GM13976 (cell line): ENCODE measurements at regions not wholly inside any gene's neighbourhood (a gene's known extent, or its start where the extent isn't known, plus 50 kb on each side); places are given as distances from the start of the nearest gene placed in this dataset.
"Not testable (repeated sequence)": the region's sequence is repeated elsewhere in the genome, so short reads cannot be mapped to it uniquely, and the experiment has no call there.

Experiments
- DNase-seq: peaks from one replicate; pipeline ENCODE4 v3.0.0; 2012; ENCODE audit warnings: low spot score
- CTCF ChIP-seq: IDR thresholded peaks from 2 replicates; pipeline ENCODE4 v1.5.1; 2012; ENCODE audit warnings: borderline replicate concordance, mild to moderate bottlenecking; ENCODE audit not compliant: insufficient read depth; ENCODE audit errors: extremely low read depth, missing control alignments, control extremely low read depth
- in situ Hi-C: fragments of 300-500 bp; cut with MboI; formaldehyde crosslinking; loops from one replicate; pipeline ENCODE4 v1.12.0; 2022; ENCODE audit warnings: low sequenced_read_pairs, mixed read lengths, inconsistent platforms; ENCODE audit not compliant: unreplicated experiment

DNA sequence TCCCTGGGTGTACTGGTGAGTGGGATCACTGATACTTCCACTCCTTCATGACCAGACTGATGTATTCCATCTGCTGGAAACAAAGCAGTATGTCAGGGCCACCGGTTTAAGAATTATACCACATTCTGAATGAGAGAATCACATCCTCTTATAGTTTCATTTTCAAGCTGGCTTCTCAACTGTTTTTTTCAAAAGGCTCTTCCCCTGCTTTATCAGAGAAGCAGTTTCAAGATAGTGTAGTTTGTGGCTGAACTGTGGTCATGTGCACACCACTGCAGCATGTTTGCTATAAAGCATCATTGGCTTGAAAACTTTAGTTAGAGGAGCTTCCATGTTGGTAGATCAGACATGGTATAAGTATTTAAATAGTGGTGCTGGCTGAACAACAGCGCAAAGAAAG, 450.5 kb upstream of the CDH10 start:
- DNase-seq = no peak
- in situ Hi-C loops = no loop called here
- TF ChIP-seq CTCF = no peak

- in situ Hi-C loops = no loop called here
- no peak for DNase-seq
- no peak for TF ChIP-seq CTCF
Measured at GRCh38 chr5:25094219-25094618, 449.4 kb upstream of the CDH10 start.

GRCh38 chr5:25091921-25092320, 447.1 kb upstream of the CDH10 start:
- in situ Hi-C loops = no loop called here
- DNase-seq = no peak
- no peak for TF ChIP-seq CTCF

DNA sequence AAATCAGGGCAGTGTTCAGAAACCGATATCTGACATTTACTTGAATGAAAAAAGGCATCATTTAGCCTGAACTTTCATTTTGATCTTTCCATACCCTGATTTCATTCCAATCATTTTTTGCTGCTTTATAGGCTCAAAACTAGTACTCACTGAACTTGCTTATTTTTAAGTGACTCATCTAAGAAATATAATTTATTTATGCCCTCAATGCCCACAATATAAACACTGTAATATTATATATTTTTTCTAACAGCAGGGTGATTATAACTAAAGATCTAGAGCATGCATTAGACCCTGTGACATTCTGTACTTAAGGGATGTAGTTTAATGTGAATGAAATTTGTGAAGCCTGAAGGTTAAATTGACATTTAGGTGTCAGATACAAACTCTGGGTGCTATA, 446.1 kb upstream of the CDH10 start:
- no peak for DNase-seq
- TF ChIP-seq CTCF = no peak
- in situ Hi-C loops = no loop called here

DNA sequence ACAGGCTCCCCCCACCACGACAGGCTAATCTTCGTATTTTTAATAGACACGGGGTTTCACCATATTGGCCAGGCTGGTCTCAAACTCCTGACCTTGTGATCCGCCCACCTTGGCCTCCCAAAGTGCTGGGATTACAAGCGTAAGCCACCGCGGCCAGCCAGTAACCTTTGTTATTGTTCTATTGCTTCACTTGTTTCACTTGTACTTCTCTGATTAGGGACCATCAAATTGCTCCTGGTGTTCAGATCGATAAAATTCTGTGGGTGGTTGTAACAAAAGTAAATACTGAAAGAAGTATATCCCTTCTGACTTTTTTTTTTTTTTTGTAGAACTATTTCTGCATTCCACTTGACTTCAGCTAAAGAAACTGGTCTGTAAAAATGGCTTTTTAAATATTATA, 445.5 kb upstream of the CDH10 start:
- TF ChIP-seq CTCF = no peak
- in situ Hi-C loops = no loop called here
- DNase-seq = no peak

DNA sequence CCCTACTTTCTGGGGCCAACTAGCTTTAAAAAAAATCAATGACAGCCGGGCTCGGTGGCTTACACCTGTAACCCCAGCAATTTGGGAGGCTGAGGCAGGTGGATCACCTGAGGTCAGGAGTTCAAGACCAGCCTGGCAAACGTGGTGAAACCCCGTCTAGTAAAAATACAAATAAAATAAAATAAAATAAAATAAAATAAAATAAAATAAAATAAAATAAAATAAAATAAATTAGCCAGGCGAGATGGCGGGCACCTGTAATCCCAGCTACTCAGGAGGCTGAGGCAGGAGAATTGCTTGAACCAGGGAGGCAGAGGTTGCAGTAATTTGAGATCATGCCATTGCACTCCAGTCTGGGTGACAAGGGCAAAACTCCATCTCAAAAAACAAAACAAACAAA, 443.9 kb upstream of the CDH10 start:
- DNase-seq, in situ Hi-C loops: not testable (repeated sequence)

- in situ Hi-C loops, DNase-seq: not testable (repeated sequence)
Measured at GRCh38 chr5:25083261-25083660, 438.5 kb upstream of the CDH10 start.

DNA sequence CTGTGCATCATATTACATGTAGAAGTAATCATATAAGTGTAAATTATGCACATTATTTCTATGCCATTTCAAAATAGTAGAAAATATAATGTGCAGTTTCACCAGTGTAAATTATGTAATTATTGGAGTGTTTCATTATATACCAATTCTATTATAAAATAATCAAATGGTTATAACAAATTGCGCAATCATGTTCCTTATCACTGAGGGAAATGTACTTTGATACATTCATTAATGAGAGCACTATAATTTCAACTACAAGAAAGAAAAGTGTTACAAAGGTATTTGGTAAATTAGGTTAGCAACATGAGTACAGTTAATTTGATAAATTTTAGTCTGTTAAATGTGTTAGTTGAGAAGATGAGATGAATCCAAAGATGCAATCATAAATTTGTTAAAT, 421.5 kb upstream of the CDH10 start:
- no peak for DNase-seq
- TF ChIP-seq CTCF = no peak
- in situ Hi-C loops = no loop called here
